VCaP (cell line): ENCODE measurements at regions not wholly inside any gene's neighbourhood (a gene's known extent, or its start where the extent isn't known, plus 50 kb on each side); places are given as distances from the start of the nearest gene placed in this dataset.

Source experiments
- H3K27ac ChIP-seq: fragments of 450-650 bp; 2 replicates; pipeline ENCODE4 v1.5.1; 2017
- TF ChIP-seq, protein P1 (sequence below): fragments of 450-650 bp; conservative IDR thresholded peaks from 2 replicates; pipeline ENCODE4 v1.5.1; 2017; ENCODE audit warnings: mild to moderate bottlenecking, moderate library complexity

DNA sequence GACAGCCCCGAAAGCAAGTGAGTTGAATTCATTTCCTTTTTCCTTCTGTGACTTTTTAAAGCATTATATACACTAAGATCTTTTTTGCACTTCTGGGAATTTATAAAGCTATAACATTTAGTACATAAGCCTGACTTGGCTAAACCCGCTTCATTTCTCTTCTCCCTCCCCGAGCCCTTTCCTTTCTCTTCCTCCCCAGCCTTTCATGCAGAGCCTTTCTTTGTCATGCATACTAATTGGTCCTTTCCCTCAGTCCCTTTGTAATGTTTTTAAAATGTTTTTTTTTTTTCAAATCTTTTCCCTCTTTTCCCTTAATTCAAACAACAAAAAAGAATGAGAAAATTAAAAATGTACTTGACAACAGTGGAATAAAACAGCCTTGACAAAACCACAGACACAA is 246.4 kb downstream of the PSAT1 start:
- TF ChIP-seq, protein P1, sequence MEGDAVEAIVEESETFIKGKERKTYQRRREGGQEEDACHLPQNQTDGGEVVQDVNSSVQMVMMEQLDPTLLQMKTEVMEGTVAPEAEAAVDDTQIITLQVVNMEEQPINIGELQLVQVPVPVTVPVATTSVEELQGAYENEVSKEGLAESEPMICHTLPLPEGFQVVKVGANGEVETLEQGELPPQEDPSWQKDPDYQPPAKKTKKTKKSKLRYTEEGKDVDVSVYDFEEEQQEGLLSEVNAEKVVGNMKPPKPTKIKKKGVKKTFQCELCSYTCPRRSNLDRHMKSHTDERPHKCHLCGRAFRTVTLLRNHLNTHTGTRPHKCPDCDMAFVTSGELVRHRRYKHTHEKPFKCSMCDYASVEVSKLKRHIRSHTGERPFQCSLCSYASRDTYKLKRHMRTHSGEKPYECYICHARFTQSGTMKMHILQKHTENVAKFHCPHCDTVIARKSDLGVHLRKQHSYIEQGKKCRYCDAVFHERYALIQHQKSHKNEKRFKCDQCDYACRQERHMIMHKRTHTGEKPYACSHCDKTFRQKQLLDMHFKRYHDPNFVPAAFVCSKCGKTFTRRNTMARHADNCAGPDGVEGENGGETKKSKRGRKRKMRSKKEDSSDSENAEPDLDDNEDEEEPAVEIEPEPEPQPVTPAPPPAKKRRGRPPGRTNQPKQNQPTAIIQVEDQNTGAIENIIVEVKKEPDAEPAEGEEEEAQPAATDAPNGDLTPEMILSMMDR: no peak
- H3K27ac ChIP-seq: peak overlapping the region; percentile 86; the same call in 1 of the 2 replicates

DNA sequence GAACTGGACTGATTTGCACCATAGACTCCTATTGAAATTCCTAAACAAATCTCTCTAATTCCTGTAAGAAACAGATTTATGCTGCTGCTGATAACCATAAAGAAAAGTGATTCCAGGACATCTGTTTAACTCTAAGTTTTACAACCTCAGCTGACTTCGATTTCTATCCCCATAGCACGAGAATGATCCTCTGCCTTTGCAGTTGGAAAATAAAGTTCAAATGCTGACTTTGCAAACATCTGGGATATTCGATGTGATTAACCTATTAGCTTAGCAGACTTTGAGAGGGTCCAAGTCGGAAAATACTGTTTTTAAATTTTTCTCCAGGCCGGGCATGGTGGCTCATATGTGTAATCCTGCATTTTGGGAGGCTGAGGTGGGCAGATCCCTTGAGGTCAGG is 247.3 kb downstream of the PSAT1 start:
- H3K27ac ChIP-seq: no peak overlapping the region
- TF ChIP-seq, protein P1: no peak

DNA sequence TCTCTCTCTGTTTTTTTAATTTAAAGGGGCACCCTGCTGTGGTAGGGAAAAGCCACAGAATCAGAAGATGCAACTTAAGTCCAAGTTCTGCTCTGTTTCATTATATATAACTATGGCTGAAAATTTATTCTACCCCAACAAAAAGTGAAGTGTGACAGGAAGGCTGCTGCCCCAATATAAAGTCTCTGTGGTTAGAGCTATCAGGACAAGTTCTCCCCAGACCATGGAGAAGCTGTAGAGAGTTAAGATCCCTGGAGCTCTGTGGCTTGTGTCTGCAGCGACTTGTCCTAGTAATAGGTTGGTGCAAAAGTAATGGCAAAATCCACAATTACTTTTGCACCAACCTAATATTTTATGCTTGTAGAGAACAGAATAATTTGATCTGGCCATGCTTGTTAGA is 250.9 kb downstream of the PSAT1 start:
- TF ChIP-seq, protein P1: no peak

DNA sequence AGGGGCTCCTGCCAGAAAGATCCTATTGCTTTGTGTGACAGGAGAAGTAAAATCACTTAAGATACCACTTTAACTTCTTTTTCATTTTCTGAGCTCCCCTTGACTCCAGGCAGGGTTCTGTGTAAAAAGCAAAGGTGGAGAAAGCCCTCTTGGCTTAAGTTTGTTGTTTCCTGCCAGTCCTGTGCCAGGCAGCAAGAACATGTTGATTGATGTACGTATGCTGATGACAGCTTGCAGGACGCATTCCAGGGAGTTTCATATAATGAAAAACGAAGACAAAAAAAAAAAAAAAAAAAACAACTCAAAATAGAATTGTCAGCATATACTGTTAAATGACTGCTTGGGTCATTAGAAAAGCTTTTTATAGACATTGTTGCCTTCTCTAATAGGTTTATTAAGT is 251.7 kb downstream of the PSAT1 start:
- TF ChIP-seq, protein P1: no peak

More for the DNA sequence above, 250.9 kb downstream of the PSAT1 start:
- no peak overlapping the region for H3K27ac ChIP-seq

DNA sequence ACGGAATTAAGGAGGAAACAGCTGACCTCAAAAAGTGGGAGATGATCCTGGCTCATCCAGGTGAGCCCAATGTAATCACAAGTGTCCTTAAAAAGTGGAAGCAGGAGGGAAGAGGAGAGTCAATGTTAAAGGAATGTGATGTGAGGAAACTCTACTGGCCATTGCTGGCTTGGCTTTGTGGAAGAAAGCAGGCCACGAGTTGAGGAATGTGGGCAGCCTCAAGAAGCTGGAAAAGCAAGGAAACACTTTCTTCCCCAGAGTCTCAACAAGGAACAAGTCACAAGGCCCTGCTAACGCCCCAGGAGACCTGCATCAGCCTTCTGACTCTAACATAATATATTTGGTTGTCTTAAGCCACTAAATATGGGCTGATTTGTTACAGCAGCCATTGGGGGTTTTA is 252.8 kb downstream of the PSAT1 start:
- TF ChIP-seq, protein P1: no peak
- H3K27ac ChIP-seq: no peak overlapping the region

More for the DNA sequence above, 251.7 kb downstream of the PSAT1 start:
- H3K27ac ChIP-seq: no peak overlapping the region

DNA sequence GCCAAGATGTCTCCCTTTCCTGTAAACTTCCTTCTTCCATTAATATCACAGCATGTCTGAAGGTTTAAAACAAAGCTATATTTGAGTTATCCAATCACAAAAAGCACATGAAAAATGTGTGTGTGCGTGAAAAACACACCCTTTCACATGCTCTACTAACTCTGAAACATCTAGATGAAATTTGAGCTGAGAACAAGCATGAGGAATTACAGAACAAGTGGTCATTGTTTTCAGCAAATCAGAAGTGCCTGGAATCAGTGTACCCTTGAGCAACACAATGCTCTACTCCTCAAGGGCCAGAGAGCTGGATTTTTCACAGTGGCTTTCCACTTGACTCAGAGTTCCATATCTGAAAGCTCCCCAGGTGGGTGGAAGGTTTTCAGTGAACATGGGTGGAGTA is 255.9 kb downstream of the PSAT1 start:
- H3K27ac ChIP-seq: no peak overlapping the region
- TF ChIP-seq, protein P1: no peak

DNA sequence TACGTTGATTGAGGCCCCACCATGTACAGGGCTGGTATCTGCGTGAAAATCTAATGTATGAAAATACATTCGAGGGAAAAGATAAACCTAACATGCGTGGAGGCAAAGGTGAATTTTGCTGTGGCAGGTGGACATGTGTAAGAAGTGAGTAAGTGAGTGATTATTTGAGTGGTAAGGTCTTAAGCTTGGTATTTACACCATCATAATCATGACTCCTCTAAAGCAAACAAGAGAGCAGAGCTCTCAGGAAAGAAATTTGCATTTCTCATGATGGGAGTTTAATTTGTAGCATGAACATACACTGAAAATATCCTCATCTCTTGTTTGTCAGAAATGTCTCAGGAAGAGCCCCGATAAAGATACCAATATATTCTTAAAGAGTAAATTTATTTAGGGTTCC is 260.6 kb downstream of the PSAT1 start:
- no peak overlapping the region for H3K27ac ChIP-seq
- TF ChIP-seq, protein P1: no peak
